NB4 (cell line): ENCODE measurements at regions not wholly inside any gene's neighbourhood (a gene's known extent, or its start where the extent isn't known, plus 50 kb on each side); places are given as distances from the start of the nearest gene placed in this dataset.
"Not testable (repeated sequence)": the region's sequence is repeated elsewhere in the genome, so short reads cannot be mapped to it uniquely, and the experiment has no call there.

Experiments
- DNase-seq: peaks from one replicate; pipeline ENCODE4 v3.0.0; 2010; ENCODE audit warnings: low read depth
- H3K4me3 ChIP-seq: one replicate; pipeline ENCODE4 v1.5.1; 2011; ENCODE audit warnings: mild to moderate bottlenecking, low read depth, low read length, moderate library complexity
- CTCF ChIP-seq: IDR thresholded peaks from one replicate; pipeline ENCODE4 v1.5.1; 2012; ENCODE audit warnings: low read depth, low read length
- MYC ChIP-seq: IDR thresholded peaks from 2 replicates; pipeline ENCODE4 v1.6.1; 2011; ENCODE audit warnings: low read depth, low read length
- POLR2A ChIP-seq: IDR thresholded peaks from 2 replicates; pipeline ENCODE4 v1.6.1; 2011; ENCODE audit warnings: mild to moderate bottlenecking; ENCODE audit not compliant: insufficient read length; ENCODE audit errors: extremely low read depth
- TF ChIP-seq, protein P1 (sequence below): IDR thresholded peaks from 2 replicates; pipeline ENCODE4 v1.6.1; 2011; ENCODE audit warnings: low read depth, low read length

DNA sequence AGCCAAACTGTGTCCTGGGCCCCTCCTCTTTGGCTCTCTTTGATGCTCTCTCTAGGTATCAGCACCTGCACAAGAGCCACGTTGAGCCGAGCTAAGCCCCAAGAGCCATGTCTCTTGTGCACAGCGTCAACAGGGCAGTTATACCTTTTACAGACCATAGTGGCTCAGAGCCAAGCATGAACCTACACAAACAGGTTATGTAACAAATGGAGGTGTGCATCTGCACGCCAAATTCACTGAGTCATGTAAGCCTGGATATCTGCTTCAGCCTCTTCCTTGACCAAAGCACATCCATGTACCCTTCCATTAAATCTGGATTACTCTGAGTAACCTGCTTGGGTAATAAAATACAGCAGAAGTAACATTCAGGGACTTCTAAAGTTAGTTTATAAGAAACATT lies 509.7 kb downstream of the NAV3 start:
- no peak for TF ChIP-seq CTCF
- TF ChIP-seq, protein P1, sequence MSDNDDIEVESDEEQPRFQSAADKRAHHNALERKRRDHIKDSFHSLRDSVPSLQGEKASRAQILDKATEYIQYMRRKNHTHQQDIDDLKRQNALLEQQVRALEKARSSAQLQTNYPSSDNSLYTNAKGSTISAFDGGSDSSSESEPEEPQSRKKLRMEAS, result no peak
- TF ChIP-seq MYC, result no peak
- TF ChIP-seq POLR2A, result no peak
- no peak for DNase-seq
- H3K4me3 ChIP-seq, result no peak overlapping the region

GRCh38 chr12:78343657-78344056 lies 513.0 kb downstream of the NAV3 start:
- H3K4me3 ChIP-seq, result no peak overlapping the region
- TF ChIP-seq, protein P1, result no peak
- no peak for TF ChIP-seq MYC
- TF ChIP-seq CTCF, result no peak
- no peak for TF ChIP-seq POLR2A
- no peak for DNase-seq

DNA sequence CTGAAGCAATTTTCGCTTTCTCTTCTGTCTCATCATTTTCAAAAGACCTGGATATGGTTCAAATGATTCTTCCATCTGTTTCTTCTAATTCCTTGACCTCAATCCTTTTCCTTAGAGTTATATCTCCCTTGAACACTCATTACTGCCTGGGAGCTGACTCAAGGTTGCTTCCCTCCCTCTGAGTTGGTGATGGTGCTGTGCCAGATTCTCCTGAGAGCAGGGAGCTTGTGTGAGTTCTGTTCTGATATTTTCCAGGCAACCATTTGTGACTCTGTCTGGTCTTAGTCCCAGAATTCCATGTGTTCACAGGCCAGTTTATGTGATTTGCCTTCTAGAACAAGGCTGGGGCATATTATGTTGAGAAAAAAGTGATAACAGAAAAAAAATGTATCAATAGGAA lies 505.1 kb upstream of the SYT1 start:
- TF ChIP-seq CTCF, result no peak
- TF ChIP-seq MYC, result no peak
- TF ChIP-seq POLR2A, result no peak
- TF ChIP-seq, protein P1, result no peak
- H3K4me3 ChIP-seq, result no peak overlapping the region
- no peak for DNase-seq

- H3K4me3 ChIP-seq, result no peak overlapping the region
- no peak for TF ChIP-seq POLR2A
- DNase-seq, result no peak
Measured at GRCh38 chr12:78361683-78362082, 502.9 kb upstream of the SYT1 start.

DNA sequence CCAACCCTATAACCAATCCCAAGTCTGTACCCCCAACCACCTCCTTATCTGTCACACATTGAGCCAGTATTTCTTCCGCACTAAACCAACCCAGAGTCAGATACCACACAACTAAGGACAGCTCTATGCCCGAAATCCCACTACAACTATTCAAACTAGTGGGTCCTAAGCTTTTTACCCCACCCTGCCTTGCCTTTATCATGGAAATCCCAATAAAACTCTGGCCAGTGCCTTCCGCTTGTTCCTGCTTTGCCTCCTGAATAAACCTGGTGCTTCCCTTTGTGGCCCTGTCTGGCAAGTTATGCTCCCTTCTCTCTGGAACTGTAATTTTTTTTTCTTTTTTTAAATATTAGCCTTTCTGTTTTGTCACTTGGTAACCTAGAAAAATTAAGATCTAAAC lies 493.3 kb upstream of the SYT1 start:
- no peak overlapping the region for H3K4me3 ChIP-seq
- DNase-seq, result no peak
- TF ChIP-seq MYC, result no peak

DNA sequence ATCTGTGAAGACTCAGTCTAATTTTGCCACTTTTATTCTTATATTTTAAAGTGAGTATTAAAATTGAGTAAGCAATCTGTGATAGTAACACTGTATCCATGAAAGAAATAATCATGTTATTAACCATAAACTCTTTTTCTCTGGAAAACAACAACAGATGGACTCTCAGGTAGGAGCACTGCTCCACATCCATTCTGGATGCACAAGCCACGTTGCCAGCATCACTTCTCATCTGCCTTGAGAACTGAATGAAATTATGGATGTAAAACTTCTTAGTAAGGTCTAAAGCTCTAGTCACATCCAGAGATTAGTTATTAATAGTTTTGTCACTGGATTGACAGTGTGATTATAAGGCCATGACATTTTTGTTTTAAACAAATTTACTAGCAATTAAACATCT lies 489.1 kb upstream of the SYT1 start:
- no peak overlapping the region for H3K4me3 ChIP-seq
- TF ChIP-seq, protein P1, result no peak
- TF ChIP-seq MYC (no peak), POLR2A (no peak), CTCF (no peak)
- no peak for DNase-seq

GRCh38 chr12:78376257-78376656 lies 488.3 kb upstream of the SYT1 start:
- no peak overlapping the region for H3K4me3 ChIP-seq
- no peak for DNase-seq
- TF ChIP-seq POLR2A, result no peak
- TF ChIP-seq CTCF, result no peak
- TF ChIP-seq MYC, result no peak
- TF ChIP-seq, protein P1, result no peak

GRCh38 chr12:78379065-78379464 lies 485.5 kb upstream of the SYT1 start:
- DNase-seq, H3K4me3 ChIP-seq: not testable (repeated sequence)
